ENCODE measurements at regions not wholly inside any gene's neighbourhood (a gene's known extent, or its start where the extent isn't known, plus 50 kb on each side); places are given as distances from the start of the nearest gene placed in this dataset.
"Not testable (repeated sequence)": the region's sequence is repeated elsewhere in the genome, so short reads cannot be mapped to it uniquely, and the experiment has no call there.

GRCh38 chr14:104400355-104400754 is 179.2 kb upstream of the C14orf180 start:
- Mint-ChIP-seq H3K27me3 (peaks cover 33% of the 10 kb centered on the region), H3K4me1 (ENCODE audit: low read depth) (peaks cover 2% of the 10 kb centered on the region), H3K9me3 (ENCODE audit: low read depth) (peaks cover 11% of the 10 kb centered on the region), H3K4me3 (ENCODE audit: low read depth) (no peak overlapping the region), H3K36me3 (ENCODE audit: insufficient read depth) (no peaks in the 10 kb centered on the region), H3K27ac (no peak overlapping the region)
- no peak for TF ChIP-seq CTCF (IDR thresholded peaks at IDR 0.05; ENCODE audit: unreplicated experiment)
- no peak for DNase-seq (ENCODE audit: low spot score, unreplicated experiment)

- TF ChIP-seq CTCF (IDR thresholded peaks at IDR 0.05; ENCODE audit: unreplicated experiment): no peak
- Mint-ChIP-seq H3K36me3 (ENCODE audit: insufficient read depth) (no peaks in the 10 kb centered on the region), H3K4me3 (ENCODE audit: low read depth) (no peak overlapping the region), H3K27me3 (peaks cover 38% of the 10 kb centered on the region), H3K4me1 (ENCODE audit: low read depth) (peaks cover 2% of the 10 kb centered on the region), H3K9me3 (ENCODE audit: low read depth) (peaks cover 11% of the 10 kb centered on the region), H3K27ac (no peak overlapping the region)
- no peak for DNase-seq (ENCODE audit: low spot score, unreplicated experiment)
Measured at GRCh38 chr14:104401785-104402184, 177.8 kb upstream of the C14orf180 start.

GRCh38 chr14:104402303-104402702 is 177.3 kb upstream of the C14orf180 start:
- not testable (repeated sequence) for H3K4me3 Mint-ChIP-seq (ENCODE audit: low read depth); H3K4me1 Mint-ChIP-seq (ENCODE audit: low read depth); H3K27ac Mint-ChIP-seq; DNase-seq (ENCODE audit: low spot score, unreplicated experiment); H3K36me3 Mint-ChIP-seq (ENCODE audit: insufficient read depth)
- Mint-ChIP-seq H3K27me3 (peaks cover 42% of the 10 kb centered on the region), H3K9me3 (ENCODE audit: low read depth) (peaks cover 11% of the 10 kb centered on the region)

GRCh38 chr14:104403421-104404220 is 175.9 kb upstream of the C14orf180 start:
- Mint-ChIP-seq H3K27ac (no peak overlapping the region), H3K36me3 (ENCODE audit: insufficient read depth) (no peaks in the 10 kb centered on the region), H3K4me1 (ENCODE audit: low read depth) (peaks cover 2% of the 10 kb centered on the region), H3K9me3 (ENCODE audit: low read depth) (peaks cover 6% of the 10 kb centered on the region), H3K4me3 (ENCODE audit: low read depth) (no peak overlapping the region), H3K27me3 (peaks cover 40% of the 10 kb centered on the region)
- no peak for TF ChIP-seq CTCF (IDR thresholded peaks at IDR 0.05; ENCODE audit: unreplicated experiment)
- DNase-seq (ENCODE audit: low spot score, unreplicated experiment): no peak

GRCh38 chr14:104404922-104405321 is 174.6 kb upstream of the C14orf180 start:
- no peak for DNase-seq (ENCODE audit: low spot score, unreplicated experiment)
- no peak overlapping the region for H3K27ac Mint-ChIP-seq
- peaks cover under 1% of the 10 kb centered on the region for H3K4me1 Mint-ChIP-seq (ENCODE audit: low read depth)
- H3K9me3 Mint-ChIP-seq (ENCODE audit: low read depth): peaks cover 10% of the 10 kb centered on the region
- no peaks in the 10 kb centered on the region for H3K36me3 Mint-ChIP-seq (ENCODE audit: insufficient read depth)
- no peak for TF ChIP-seq CTCF (IDR thresholded peaks at IDR 0.05; ENCODE audit: unreplicated experiment)
- no peak overlapping the region for H3K4me3 Mint-ChIP-seq (ENCODE audit: low read depth)
- peaks cover 37% of the 10 kb centered on the region for H3K27me3 Mint-ChIP-seq
